ENCODE measurements at regions not wholly inside any gene's neighbourhood (a gene's known extent, or its start where the extent isn't known, plus 50 kb on each side); places are given as distances from the start of the nearest gene placed in this dataset.

GRCh38 chr12:81991868-81992267 lies 232.7 kb upstream of the PPFIA2 start:
- Histone ChIP-seq H3K9me2 (replicated peaks; ENCODE audit: insufficient read depth, low read length) (no peaks in the 10 kb centered on the region), H3K9me3 (replicated peaks; ENCODE audit: insufficient read depth, low read length) (no peaks in the 10 kb centered on the region), H3K4me1 (ENCODE audit: low read length) (no peaks in the 10 kb centered on the region), H3K79me2 (ENCODE audit: low read length) (no peaks in the 10 kb centered on the region), H3K27me3 (replicated peaks; ENCODE audit: insufficient read depth, low read length) (no peaks in the 10 kb centered on the region), H3K36me3 (replicated peaks; ENCODE audit: insufficient read depth, low read length) (no peaks in the 10 kb centered on the region), H3K4me3 (ENCODE audit: low read length) (no peak overlapping the region), H3K27ac (ENCODE audit: low read length) (no peak overlapping the region), H3F3A (ENCODE audit: insufficient read depth, low read length) (no peaks in the 10 kb centered on the region), H4K20me1 (ENCODE audit: insufficient read depth, low read length) (no peaks in the 10 kb centered on the region), H2AFZ (ENCODE audit: low read length) (no peak overlapping the region), H3K9ac (ENCODE audit: low read length) (no peak overlapping the region), H3K4me2 (ENCODE audit: low read depth, low read length) (no peak overlapping the region)
- TF ChIP-seq CTCF (IDR thresholded peaks at IDR 0.05; ENCODE audit: low read length) = no peak
- no peak for TF ChIP-seq EZH2phosphoT487 (IDR thresholded peaks at IDR 0.05; ENCODE audit: low read length)
- no peak for TF ChIP-seq EZH2 (optimal IDR thresholded peaks at IDR 0.05; ENCODE audit: low read depth, low read length)
- DNase-seq = peak; percentile 22

GRCh38 chr12:81988362-81988761 lies 229.2 kb upstream of the PPFIA2 start:
- H4K20me1 ChIP-seq (ENCODE audit: insufficient read depth, low read length) = no peaks in the 10 kb centered on the region
- no peaks in the 10 kb centered on the region for H3K9me2 ChIP-seq (replicated peaks; ENCODE audit: insufficient read depth, low read length)
- H3K4me1 ChIP-seq (ENCODE audit: low read length) = no peaks in the 10 kb centered on the region
- H3K27ac ChIP-seq (ENCODE audit: low read length) = no peak overlapping the region
- H2AFZ ChIP-seq (ENCODE audit: low read length) = no peak overlapping the region
- H3K9ac ChIP-seq (ENCODE audit: low read length) = no peak overlapping the region
- no peaks in the 10 kb centered on the region for H3K79me2 ChIP-seq (ENCODE audit: low read length)
- no peaks in the 10 kb centered on the region for H3K27me3 ChIP-seq (replicated peaks; ENCODE audit: insufficient read depth, low read length)
- DNase-seq = no peak
- no peak overlapping the region for H3K4me3 ChIP-seq (ENCODE audit: low read length)
- TF ChIP-seq EZH2phosphoT487 (IDR thresholded peaks at IDR 0.05; ENCODE audit: low read length) = no peak
- no peak for TF ChIP-seq CTCF (IDR thresholded peaks at IDR 0.05; ENCODE audit: low read length)
- TF ChIP-seq EZH2 (optimal IDR thresholded peaks at IDR 0.05; ENCODE audit: low read depth, low read length) = no peak
- no peaks in the 10 kb centered on the region for H3F3A ChIP-seq (ENCODE audit: insufficient read depth, low read length)
- H3K4me2 ChIP-seq (ENCODE audit: low read depth, low read length) = no peak overlapping the region
- no peaks in the 10 kb centered on the region for H3K36me3 ChIP-seq (replicated peaks; ENCODE audit: insufficient read depth, low read length)
- H3K9me3 ChIP-seq (replicated peaks; ENCODE audit: insufficient read depth, low read length) = no peaks in the 10 kb centered on the region

- Histone ChIP-seq H3K9me3 (replicated peaks; ENCODE audit: insufficient read depth, low read length) (no peaks in the 10 kb centered on the region), H4K20me1 (ENCODE audit: insufficient read depth, low read length) (no peaks in the 10 kb centered on the region), H3K4me3 (ENCODE audit: low read length) (no peak overlapping the region), H3K9ac (ENCODE audit: low read length) (no peak overlapping the region), H3K27me3 (replicated peaks; ENCODE audit: insufficient read depth, low read length) (no peaks in the 10 kb centered on the region), H2AFZ (ENCODE audit: low read length) (no peak overlapping the region), H3F3A (ENCODE audit: insufficient read depth, low read length) (no peaks in the 10 kb centered on the region), H3K9me2 (replicated peaks; ENCODE audit: insufficient read depth, low read length) (no peaks in the 10 kb centered on the region), H3K79me2 (ENCODE audit: low read length) (no peaks in the 10 kb centered on the region), H3K27ac (ENCODE audit: low read length) (no peak overlapping the region), H3K36me3 (replicated peaks; ENCODE audit: insufficient read depth, low read length) (no peaks in the 10 kb centered on the region), H3K4me1 (ENCODE audit: low read length) (no peaks in the 10 kb centered on the region), H3K4me2 (ENCODE audit: low read depth, low read length) (no peak overlapping the region)
- no peak for DNase-seq
- TF ChIP-seq EZH2 (optimal IDR thresholded peaks at IDR 0.05; ENCODE audit: low read depth, low read length) = no peak
- no peak for TF ChIP-seq CTCF (IDR thresholded peaks at IDR 0.05; ENCODE audit: low read length)
- TF ChIP-seq EZH2phosphoT487 (IDR thresholded peaks at IDR 0.05; ENCODE audit: low read length) = no peak
Measured at GRCh38 chr12:81987371-81987770, 228.2 kb upstream of the PPFIA2 start.

Measured in MM.1S (cell line).